GM18870 (cell line): ENCODE measurements at regions not wholly inside any gene's neighbourhood (a gene's known extent, or its start where the extent isn't known, plus 50 kb on each side); places are given as distances from the start of the nearest gene placed in this dataset.
"Not testable (repeated sequence)": the region's sequence is repeated elsewhere in the genome, so short reads cannot be mapped to it uniquely, and the experiment has no call there.

Experiments used
- ATAC-seq: cut with Tn5 transposase; IDR thresholded peaks from one replicate; pipeline ENCODE4 v1.9.1; 2021; ENCODE audit warnings: moderate library complexity; ENCODE audit not compliant: unreplicated experiment

- ATAC-seq = no peak
Observed at GRCh38 chr11:13782390-13783075, 114.1 kb downstream of the FAR1 start.

GRCh38 chr11:13784441-13784840, 116.0 kb downstream of the FAR1 start:
- ATAC-seq = no peak

- ATAC-seq = no peak
Observed at GRCh38 chr11:13784855-13785254, 116.4 kb downstream of the FAR1 start.

- no peak for ATAC-seq
Observed at GRCh38 chr11:13786688-13787087, 118.2 kb downstream of the FAR1 start.

- ATAC-seq = not testable (repeated sequence)
Observed at GRCh38 chr11:13797616-13798015, 129.1 kb downstream of the FAR1 start.

- no peak for ATAC-seq
Observed at GRCh38 chr11:13800901-13801300, 132.4 kb downstream of the FAR1 start.

GRCh38 chr11:13818325-13818724, 144.2 kb upstream of the SPON1 start:
- no peak for ATAC-seq

- no peak for ATAC-seq
Observed at GRCh38 chr11:13826505-13827278, 135.8 kb upstream of the SPON1 start.

GRCh38 chr11:13831696-13832095, 130.8 kb upstream of the SPON1 start:
- no peak for ATAC-seq

GRCh38 chr11:13834463-13834862, 128.1 kb upstream of the SPON1 start:
- ATAC-seq = no peak

- ATAC-seq = no peak
Observed at GRCh38 chr11:13836666-13837065, 125.9 kb upstream of the SPON1 start.

- ATAC-seq = no peak
Observed at GRCh38 chr11:13837286-13837685, 125.2 kb upstream of the SPON1 start.

GRCh38 chr11:13841393-13841792, 121.1 kb upstream of the SPON1 start:
- no peak for ATAC-seq

- ATAC-seq = no peak
Observed at GRCh38 chr11:13848031-13848430, 114.5 kb upstream of the SPON1 start.

GRCh38 chr11:13850231-13851005, 112.1 kb upstream of the SPON1 start:
- ATAC-seq = no peak

GRCh38 chr11:13851691-13852090, 110.8 kb upstream of the SPON1 start:
- ATAC-seq = no peak

GRCh38 chr11:13852481-13852880, 110.0 kb upstream of the SPON1 start:
- ATAC-seq = no peak

- ATAC-seq = no peak
Observed at GRCh38 chr11:13857828-13858227, 104.7 kb upstream of the SPON1 start.

GRCh38 chr11:13859892-13860291, 102.6 kb upstream of the SPON1 start:
- no peak for ATAC-seq

GRCh38 chr11:13861411-13861810, 101.1 kb upstream of the SPON1 start:
- ATAC-seq = no peak

GRCh38 chr11:13862845-13863392, 99.6 kb upstream of the SPON1 start:
- ATAC-seq = no peak
